ENCODE measurements at regions not wholly inside any gene's neighbourhood (a gene's known extent, or its start where the extent isn't known, plus 50 kb on each side); places are given as distances from the start of the nearest gene placed in this dataset.
"Not testable (repeated sequence)": the region's sequence is repeated elsewhere in the genome, so short reads cannot be mapped to it uniquely, and the experiment has no call there.

GRCh38 chr4:155025762-155026457 is 182.5 kb upstream of the NPY2R start:
- DNase-seq (ENCODE audit: extremely low read depth, low read depth), result peak; percentile 52

GRCh38 chr4:155026715-155027114 is 181.7 kb upstream of the NPY2R start:
- DNase-seq (ENCODE audit: extremely low read depth, low read depth), result no peak

- no peak for DNase-seq (ENCODE audit: extremely low read depth, low read depth)
Measured at GRCh38 chr4:155032521-155033229, 175.8 kb upstream of the NPY2R start.

GRCh38 chr4:155033604-155034003 is 174.8 kb upstream of the NPY2R start:
- no peak for DNase-seq (ENCODE audit: extremely low read depth, low read depth)

- DNase-seq (ENCODE audit: extremely low read depth, low read depth), result no peak
Measured at GRCh38 chr4:155037031-155037430, 171.4 kb upstream of the NPY2R start.

GRCh38 chr4:155038459-155038858 is 170.0 kb upstream of the NPY2R start:
- DNase-seq (ENCODE audit: extremely low read depth, low read depth), result no peak

- DNase-seq (ENCODE audit: extremely low read depth, low read depth), result no peak
Measured at GRCh38 chr4:155039162-155039561, 169.3 kb upstream of the NPY2R start.

GRCh38 chr4:155040031-155040430 is 168.4 kb upstream of the NPY2R start:
- no peak for DNase-seq (ENCODE audit: extremely low read depth, low read depth)

- no peak for DNase-seq (ENCODE audit: extremely low read depth, low read depth)
Measured at GRCh38 chr4:155042014-155042413, 166.4 kb upstream of the NPY2R start.

- DNase-seq (ENCODE audit: extremely low read depth, low read depth), result not testable (repeated sequence)
Measured at GRCh38 chr4:155044251-155044650, 164.2 kb upstream of the NPY2R start.

GRCh38 chr4:155047755-155048154 is 160.7 kb upstream of the NPY2R start:
- DNase-seq (ENCODE audit: extremely low read depth, low read depth), result no peak

GRCh38 chr4:155054042-155054441 is 154.4 kb upstream of the NPY2R start:
- not testable (repeated sequence) for DNase-seq (ENCODE audit: extremely low read depth, low read depth)

- no peak for DNase-seq (ENCODE audit: extremely low read depth, low read depth)
Measured at GRCh38 chr4:155060419-155060818, 148.0 kb upstream of the NPY2R start.

GRCh38 chr4:155060873-155061272 is 147.6 kb upstream of the NPY2R start:
- no peak for DNase-seq (ENCODE audit: extremely low read depth, low read depth)

GRCh38 chr4:155062948-155063347 is 145.5 kb upstream of the NPY2R start:
- no peak for DNase-seq (ENCODE audit: extremely low read depth, low read depth)

- DNase-seq (ENCODE audit: extremely low read depth, low read depth), result not testable (repeated sequence)
Measured at GRCh38 chr4:155064934-155065333, 143.5 kb upstream of the NPY2R start.

GRCh38 chr4:155066871-155067270 is 141.6 kb upstream of the NPY2R start:
- DNase-seq (ENCODE audit: extremely low read depth, low read depth), result no peak

- DNase-seq (ENCODE audit: extremely low read depth, low read depth), result no peak
Measured at GRCh38 chr4:155071962-155072361, 136.5 kb upstream of the NPY2R start.

GRCh38 chr4:155072417-155072816 is 136.0 kb upstream of the NPY2R start:
- no peak for DNase-seq (ENCODE audit: extremely low read depth, low read depth)

GRCh38 chr4:155073852-155074251 is 134.6 kb upstream of the NPY2R start:
- no peak for DNase-seq (ENCODE audit: extremely low read depth, low read depth)

GRCh38 chr4:155076256-155076785 is 132.1 kb upstream of the NPY2R start:
- no peak for DNase-seq (ENCODE audit: extremely low read depth, low read depth)

Measured in NCI-H460 (cell line).